HG03469 (cell line): ENCODE measurements at regions not wholly inside any gene's neighbourhood (a gene's known extent, or its start where the extent isn't known, plus 50 kb on each side); places are given as distances from the start of the nearest gene placed in this dataset.
"Not testable (repeated sequence)": the region's sequence is repeated elsewhere in the genome, so short reads cannot be mapped to it uniquely, and the experiment has no call there.

Source experiments
- ATAC-seq: cut with Tn5 transposase; IDR thresholded peaks from one replicate; pipeline ENCODE4 v1.9.1; 2021; ENCODE audit warnings: mild to moderate bottlenecking, moderate library complexity, moderate number of reproducible peaks; ENCODE audit not compliant: unreplicated experiment

- no peak for ATAC-seq
Measured at GRCh38 chr9:28941856-28942255, 1368.6 kb upstream of the C9orf72 start.

- no peak for ATAC-seq
Measured at GRCh38 chr9:28942941-28943340, 1369.7 kb upstream of the C9orf72 start.

- ATAC-seq: no peak
Measured at GRCh38 chr9:28946648-28947047, 1373.4 kb upstream of the C9orf72 start.

- ATAC-seq: no peak
Measured at GRCh38 chr9:28951945-28952344, 1378.7 kb upstream of the C9orf72 start.

- ATAC-seq: no peak
Measured at GRCh38 chr9:28956116-28956880, 1383.0 kb upstream of the C9orf72 start.

GRCh38 chr9:28960602-28961001, 1387.3 kb upstream of the C9orf72 start:
- ATAC-seq: no peak

- no peak for ATAC-seq
Measured at GRCh38 chr9:28961623-28962022, 1388.3 kb upstream of the C9orf72 start.

- no peak for ATAC-seq
Measured at GRCh38 chr9:28967226-28967625, 1393.9 kb upstream of the C9orf72 start.

GRCh38 chr9:28970241-28970654, 1397.0 kb upstream of the C9orf72 start:
- ATAC-seq: no peak

GRCh38 chr9:28971881-28972280, 1398.6 kb upstream of the C9orf72 start:
- no peak for ATAC-seq

- no peak for ATAC-seq
Measured at GRCh38 chr9:28976250-28976649, 1403.0 kb upstream of the C9orf72 start.

GRCh38 chr9:28976684-28977083, 1403.4 kb upstream of the C9orf72 start:
- ATAC-seq: no peak

- no peak for ATAC-seq
Measured at GRCh38 chr9:28981129-28981528, 1407.8 kb upstream of the C9orf72 start.

- no peak for ATAC-seq
Measured at GRCh38 chr9:28981711-28982110, 1408.4 kb upstream of the C9orf72 start.

- no peak for ATAC-seq
Measured at GRCh38 chr9:28984016-28984415, 1410.7 kb upstream of the C9orf72 start.

- ATAC-seq: not testable (repeated sequence)
Measured at GRCh38 chr9:28990009-28990408, 1416.7 kb upstream of the C9orf72 start.

- no peak for ATAC-seq
Measured at GRCh38 chr9:28999057-28999456, 1425.8 kb upstream of the C9orf72 start.

- no peak for ATAC-seq
Measured at GRCh38 chr9:28999806-29000205, 1426.5 kb upstream of the C9orf72 start.

GRCh38 chr9:29001006-29001405, 1427.7 kb upstream of the C9orf72 start:
- no peak for ATAC-seq

GRCh38 chr9:29004988-29005387, 1431.7 kb upstream of the C9orf72 start:
- no peak for ATAC-seq

GRCh38 chr9:29006628-29007027, 1433.3 kb upstream of the C9orf72 start:
- ATAC-seq: no peak

- ATAC-seq: no peak
Measured at GRCh38 chr9:29012911-29013310, 1439.6 kb upstream of the C9orf72 start.

- no peak for ATAC-seq
Measured at GRCh38 chr9:29021632-29022031, 1448.4 kb upstream of the C9orf72 start.
